ENCODE measurements at regions not wholly inside any gene's neighbourhood (a gene's known extent, or its start where the extent isn't known, plus 50 kb on each side); places are given as distances from the start of the nearest gene placed in this dataset.

DNA sequence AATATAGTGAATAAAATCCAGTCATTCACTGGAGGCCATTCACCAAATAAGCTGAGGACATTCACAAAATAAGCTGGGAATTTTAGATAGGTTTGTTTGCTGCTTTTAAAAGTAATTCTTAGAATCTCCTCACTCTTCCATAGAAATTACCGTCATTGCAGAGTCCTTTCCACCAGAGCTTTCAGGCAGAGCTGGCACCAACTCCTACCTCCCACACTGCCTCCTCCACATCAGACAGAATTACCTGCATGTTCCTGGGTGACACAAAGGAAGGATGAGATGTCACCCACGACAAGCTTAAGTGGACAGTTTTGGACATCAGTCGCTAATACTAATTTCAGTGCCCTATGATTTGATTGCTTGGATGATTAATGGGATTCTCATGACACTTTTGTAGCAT is 1113.2 kb downstream of the IGSF11 start:
- intact Hi-C loops (cut with micrococcal nuclease) = no loop called here

DNA sequence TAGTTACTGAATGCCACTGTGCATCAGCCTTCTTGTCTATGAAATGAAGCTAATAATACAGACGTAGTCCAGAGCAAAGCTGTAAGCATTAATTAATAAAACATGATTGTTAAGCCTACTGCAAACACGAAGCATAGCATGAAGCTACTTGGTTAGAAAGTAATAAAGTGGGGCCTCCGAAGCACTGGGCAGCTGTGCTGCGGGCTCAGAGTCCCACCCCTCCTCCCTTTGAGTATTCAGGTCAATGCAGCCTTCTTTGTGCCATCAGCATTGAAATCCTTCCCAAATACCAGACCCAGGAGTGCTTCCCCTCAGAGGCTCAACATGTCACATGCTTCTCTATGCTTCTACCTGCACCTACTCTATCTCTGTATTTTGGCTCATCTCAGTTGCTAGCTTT is 1112.6 kb downstream of the IGSF11 start:
- intact Hi-C loops (cut with micrococcal nuclease) = no loop called here

DNA sequence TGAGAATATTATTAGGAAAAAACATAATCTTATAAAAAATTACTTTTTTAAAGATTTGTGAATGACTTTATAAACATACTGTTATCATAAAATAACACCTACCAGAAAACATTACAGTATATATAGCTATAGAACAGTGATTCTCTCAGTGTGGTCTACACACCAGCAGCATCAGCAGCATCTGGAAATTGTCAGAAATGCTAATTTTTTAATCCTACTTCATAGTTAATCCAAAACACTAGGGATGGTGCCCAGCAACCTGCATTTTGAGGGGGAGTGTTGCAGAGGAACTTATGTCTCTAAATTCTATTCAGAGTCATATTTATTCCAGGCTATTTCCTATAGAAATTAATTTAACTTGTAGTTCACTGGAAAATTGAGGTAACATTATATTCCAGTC is 1107.8 kb downstream of the IGSF11 start:
- intact Hi-C loops (cut with micrococcal nuclease) = no loop called here

DNA sequence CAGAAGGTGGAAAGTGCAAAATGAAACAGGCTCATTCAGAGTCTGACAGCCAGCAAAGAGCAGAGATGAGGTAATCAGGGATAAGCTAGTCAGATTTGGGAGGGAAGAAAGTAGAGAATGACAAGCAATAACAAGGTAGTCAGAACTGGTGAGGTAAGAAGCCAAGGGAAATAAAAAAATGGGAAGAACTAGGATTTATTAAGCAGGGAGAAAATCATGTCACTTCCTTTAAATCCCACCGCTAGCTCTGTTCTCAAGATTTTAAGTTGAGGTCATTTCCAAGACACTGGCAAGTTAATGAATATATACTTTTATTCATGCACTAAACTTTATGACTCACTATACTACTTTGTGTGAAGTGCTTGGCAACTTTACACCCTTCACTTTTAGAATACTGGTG is 1106.8 kb downstream of the IGSF11 start:
- intact Hi-C loops (cut with micrococcal nuclease) = no loop called here

DNA sequence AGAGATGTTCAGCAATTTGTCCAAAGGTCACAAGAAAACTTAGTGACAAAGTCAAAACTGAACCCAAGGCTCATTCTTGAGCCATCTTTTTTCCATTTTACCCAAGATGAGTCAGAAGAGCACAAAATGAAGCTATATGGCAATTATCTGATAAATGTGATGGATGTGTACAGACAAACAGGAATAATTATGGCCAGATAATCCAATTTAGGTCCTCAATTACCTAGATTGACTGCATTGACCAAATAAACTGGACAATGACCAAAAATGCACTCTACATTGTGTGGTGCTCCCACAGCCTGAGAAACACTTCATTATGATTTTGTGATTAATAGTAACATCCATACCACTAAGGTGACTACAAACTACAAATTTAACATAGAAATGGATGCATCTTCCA is 1105.8 kb downstream of the IGSF11 start:
- intact Hi-C loops (cut with micrococcal nuclease) = no loop called here

DNA sequence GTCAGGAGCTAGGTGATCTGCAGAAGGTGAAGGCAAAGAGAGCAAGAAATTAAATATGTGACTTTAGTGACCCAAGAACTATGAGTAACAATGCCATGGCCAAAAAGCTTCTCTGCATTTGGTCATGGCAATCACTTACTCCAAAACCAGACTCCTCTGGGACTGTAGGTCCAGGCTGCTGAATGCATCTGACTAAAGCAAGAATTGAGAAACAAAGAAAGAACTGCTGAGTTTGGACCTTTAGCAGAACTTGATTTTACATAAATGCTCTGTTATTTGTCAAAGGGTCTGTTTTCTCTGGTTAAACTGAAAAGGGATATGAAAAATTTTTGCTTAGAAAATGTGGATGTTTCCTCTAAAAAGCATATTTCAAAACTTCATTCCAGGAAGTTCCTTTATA is 1102.2 kb downstream of the IGSF11 start:
- intact Hi-C loops (cut with micrococcal nuclease) = no loop called here

DNA sequence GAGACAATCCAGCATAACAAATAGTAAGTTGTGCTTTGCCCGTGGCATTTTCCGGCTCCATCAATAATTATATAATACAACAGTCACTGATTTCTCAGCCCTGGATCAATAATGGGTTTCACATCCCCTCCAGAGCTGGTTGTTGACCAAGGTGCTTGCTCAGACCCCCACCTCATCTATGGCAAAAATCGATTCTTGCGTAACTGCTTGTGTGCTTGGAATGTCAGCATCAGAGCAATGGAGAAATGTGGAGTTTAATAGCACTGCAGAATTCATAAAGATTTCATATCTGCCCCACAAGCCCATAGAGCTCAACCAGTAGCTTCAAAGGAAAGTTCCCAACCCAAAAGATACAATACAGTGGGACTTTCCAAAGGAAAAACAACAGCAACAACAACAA is 1098.5 kb downstream of the IGSF11 start:
- intact Hi-C loops (cut with micrococcal nuclease) = no loop called here

DNA sequence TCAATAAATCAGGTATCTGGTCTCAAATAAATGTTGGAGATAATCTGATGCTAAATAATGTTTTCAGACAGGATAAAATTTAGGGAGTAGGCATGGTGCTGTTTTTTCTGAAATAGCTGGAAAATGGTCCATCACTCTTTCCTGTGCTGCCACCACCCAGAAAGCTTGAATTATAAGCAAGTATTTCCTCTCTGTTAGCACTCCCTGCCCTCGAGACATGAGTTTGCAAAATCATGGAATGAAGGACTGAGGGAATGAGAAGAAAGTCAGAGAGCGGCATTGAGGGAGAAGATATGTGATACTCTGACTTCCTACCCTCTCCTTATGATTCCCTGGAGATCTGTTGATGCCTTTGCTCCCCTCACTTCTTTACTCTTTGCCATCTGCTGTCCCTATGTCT is 1095.7 kb downstream of the IGSF11 start:
- intact Hi-C loops (cut with micrococcal nuclease) = no loop called here

DNA sequence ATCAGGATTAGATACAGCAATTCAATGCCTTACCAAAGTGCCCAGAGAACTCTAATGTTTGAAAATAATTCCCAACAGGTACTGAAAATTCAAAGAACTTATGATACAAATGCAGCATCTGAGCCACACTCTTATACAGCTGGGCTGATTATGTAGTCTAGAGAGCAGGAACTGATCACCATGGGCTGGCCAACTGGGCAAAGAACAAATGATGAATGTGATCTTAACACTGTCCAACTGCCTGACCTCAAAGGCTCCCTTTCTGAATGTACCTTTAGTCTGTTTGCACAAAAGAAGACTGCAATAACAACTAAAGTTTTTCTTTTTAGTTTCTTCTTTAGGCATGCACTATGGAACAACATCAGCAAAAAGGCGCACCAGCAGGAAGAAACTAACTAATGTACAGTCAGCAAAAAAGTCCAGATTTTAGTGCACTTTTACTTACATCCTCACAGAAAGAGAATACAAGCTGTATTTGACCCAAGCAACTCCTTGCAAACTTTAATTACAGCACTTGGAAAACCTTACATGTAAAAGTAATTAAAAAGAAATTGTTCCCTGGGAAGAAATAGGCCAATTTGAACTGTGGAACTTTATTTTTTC is 1095.1 kb downstream of the IGSF11 start:
- intact Hi-C loops (cut with micrococcal nuclease) = no loop called here

DNA sequence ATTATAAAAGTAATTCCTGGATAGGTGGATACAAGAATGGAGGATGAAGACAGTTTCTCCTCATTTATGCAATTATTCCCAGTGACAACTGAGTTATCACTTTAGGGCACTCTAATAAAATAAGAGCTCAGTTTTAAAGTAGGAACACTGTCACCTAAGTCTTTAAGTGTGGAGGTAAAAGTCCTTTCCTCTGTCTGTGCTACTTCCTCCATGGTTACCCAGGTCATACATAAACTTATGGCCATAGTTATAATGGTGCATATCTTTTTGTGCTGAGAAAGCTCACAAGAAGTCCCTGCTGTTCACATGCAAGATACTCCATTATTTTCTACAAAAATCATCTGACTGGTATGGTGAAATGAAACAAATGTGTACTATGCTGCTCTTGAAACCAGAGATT is 1093.6 kb downstream of the IGSF11 start:
- intact Hi-C loops (cut with micrococcal nuclease) = no loop called here

DNA sequence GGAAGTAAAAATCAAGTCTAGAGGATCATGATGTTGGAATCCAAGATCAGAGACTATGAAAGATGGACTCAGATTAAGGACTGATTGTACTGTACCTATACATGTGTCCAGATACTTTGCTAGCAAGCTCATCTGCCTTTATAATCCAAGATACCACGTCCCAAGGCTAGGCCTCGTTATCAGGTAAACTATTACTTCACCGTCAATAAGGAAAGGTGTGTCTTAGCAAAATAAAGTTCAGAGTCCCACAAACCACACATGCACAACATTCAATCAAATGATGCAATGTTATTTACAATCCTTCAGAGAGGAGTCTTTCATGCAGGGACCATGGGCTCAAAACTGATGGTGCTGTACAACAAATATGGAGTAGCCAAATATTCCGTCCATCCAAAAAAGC is 1092.9 kb downstream of the IGSF11 start:
- intact Hi-C loops (cut with micrococcal nuclease) = no loop called here

DNA sequence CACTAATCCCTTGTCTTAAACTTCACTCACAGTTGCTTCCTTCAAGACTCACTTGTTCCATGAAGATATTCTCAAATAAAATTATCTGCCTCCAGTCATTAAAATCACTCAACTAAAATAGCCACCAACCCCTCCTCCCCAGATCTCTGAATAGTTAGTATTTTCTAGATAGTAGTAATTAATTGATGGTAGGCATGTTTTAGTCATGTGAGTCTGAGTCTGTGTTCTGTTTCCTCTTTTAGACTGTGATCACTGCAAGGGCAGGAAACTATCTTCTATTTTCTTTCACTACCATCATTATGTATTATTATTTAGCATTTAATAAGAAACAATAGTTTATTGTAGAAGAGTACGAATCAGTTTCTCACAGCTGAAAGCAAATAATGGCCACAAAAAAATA is 1080.5 kb downstream of the IGSF11 start:
- intact Hi-C loops (cut with micrococcal nuclease) = no loop called here

DNA sequence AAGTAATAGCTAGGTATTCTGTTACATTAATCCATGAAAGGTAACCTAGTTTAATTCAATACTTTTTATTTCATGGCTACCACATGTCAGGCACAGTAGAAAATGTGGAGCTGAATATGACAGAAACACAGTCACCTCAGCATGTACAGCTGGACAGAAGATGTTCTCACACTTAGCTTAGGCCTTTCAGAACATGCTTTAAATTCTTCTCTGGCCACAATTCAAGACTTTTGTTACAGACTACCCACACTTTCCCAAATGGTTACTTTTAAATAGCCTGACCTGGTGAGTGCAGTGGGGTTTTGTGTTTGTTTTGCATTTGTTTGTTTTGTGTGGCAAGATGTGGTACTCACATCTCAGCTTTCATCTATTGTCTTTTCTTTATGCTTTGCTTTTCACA is 1079.5 kb downstream of the IGSF11 start:
- intact Hi-C loops (cut with micrococcal nuclease) = no loop called here

DNA sequence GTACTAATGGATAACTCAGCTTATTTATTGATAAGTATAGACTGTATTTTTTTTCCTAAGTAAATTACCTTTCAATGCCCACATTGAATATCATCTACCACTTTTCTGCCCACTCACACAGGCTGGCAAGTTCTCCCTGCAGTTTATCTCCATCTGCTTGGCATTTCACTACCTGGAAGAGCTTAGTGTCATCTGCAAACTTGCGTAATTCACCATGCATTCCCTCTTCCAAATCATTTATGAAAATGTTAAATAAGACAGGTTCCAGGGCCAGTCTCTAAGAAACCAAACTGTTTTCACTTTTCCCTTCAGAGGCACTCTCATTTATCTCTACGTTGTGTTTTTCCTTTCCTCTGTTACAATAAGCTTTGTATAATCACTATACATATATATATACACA is 1076.6 kb downstream of the IGSF11 start:
- intact Hi-C loops (cut with micrococcal nuclease) = no loop called here

DNA sequence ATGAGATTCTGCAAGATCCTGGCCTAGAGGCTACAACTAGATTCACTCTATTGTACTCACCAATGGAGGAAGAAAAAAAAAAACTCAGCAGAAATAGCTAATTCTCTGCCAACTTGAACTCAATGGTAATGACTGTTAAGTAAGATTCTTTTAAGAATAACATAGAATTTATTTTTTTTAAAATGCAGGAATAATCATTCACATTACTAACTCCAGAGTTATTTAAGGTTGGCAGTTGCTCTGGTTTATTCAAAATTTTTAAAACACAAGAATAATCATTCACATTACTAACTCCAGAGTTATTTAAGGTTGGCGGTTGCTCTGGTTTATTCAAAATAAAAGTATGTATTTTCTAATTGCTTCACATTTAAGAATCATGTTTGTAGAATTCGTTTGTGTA is 1071.9 kb downstream of the IGSF11 start:
- intact Hi-C loops (cut with micrococcal nuclease) = no loop called here

DNA sequence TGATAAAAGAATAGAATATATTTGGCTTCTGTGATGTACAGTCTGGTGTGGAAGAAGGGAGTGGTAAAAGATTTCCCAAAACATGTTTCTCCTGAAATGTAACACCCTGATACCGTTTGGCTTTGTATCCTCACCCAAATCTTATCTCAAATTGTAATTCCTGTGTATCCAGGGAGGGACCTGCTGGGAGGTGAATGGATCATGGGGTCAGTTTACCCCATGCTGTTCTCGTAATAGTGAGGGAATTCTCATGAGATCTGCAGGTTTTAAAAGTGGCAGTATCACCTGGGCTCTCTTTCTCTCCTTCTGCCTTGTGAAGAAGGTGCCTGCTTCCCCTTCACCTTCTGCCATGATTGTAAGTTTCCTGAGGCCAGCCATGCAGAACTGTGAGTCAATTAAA is 1070.8 kb downstream of the IGSF11 start:
- intact Hi-C loops (cut with micrococcal nuclease) = no loop called here

DNA sequence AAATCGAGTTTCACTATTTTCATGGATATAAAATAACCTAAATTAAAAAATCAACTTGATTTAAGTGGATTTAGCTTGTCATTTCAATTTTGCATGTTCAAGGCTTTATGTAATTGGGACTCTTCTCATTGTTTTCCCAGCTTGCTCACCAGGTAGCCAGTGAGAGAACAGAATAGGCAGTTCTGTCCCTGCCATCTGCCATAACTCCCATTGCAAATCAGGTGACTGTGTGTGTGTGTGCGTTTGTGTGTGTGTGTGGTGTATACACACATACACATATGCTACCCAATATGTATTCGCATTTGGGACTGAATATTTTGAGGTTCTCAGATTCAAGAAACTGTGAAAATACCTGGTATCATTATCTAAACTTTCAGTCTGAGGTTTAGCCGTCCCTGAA is 1069.8 kb downstream of the IGSF11 start:
- intact Hi-C loops (cut with micrococcal nuclease) = no loop called here

DNA sequence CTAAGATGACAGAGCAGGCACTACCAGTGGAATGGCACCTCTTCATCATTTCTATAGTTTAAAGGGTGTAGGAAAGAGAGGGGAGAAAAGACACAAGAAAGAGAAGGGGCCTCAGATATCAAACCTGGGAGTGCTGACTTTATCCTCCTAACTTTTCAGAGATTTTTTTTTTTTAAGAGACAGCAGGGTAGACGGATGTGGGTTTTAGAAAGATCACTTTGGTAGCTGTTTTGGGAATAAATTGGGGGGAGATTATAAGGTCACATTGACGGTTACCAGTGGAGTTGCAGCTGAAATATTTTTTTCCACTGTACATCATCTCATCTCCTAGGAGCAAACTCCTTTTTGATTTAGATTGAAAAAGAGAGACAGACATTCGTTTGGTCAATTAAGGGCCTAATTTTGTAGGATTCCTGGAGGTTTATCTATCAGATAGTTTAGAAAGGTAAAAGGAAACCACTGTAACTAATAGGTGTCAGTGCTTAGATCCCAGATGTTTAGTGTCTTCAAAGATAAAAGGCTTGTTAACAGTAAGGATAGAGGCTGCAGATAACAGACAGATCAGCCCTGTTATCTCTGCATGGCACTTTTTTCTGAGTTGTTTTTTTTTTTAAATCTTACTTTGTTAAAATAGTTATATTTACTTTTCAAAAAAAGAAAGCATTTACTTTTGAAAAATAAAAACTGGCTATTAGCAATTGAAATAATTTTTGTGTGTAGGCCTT is 1057.0 kb downstream of the IGSF11 start:
- intact Hi-C loops (cut with micrococcal nuclease) = no loop called here

DNA sequence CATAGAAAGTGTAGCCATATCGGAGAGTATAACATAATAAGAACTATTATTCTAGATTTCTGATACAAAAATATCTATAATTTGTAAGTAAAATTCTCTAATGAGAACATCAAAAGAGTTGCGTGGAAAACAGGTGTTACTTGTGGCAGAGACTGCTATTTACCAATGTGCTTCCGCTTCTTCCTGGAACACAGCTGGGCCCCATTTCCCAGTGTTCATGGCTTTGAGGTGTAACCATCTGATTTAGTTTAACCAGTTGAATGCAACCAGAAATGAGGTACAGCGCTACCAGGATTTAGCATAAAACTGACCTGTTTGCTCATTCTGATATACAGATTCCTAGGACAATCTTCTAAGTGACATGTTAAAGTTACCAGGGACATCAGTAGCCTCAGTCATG is 1055.2 kb downstream of the IGSF11 start:
- intact Hi-C loops (cut with micrococcal nuclease) = no loop called here

DNA sequence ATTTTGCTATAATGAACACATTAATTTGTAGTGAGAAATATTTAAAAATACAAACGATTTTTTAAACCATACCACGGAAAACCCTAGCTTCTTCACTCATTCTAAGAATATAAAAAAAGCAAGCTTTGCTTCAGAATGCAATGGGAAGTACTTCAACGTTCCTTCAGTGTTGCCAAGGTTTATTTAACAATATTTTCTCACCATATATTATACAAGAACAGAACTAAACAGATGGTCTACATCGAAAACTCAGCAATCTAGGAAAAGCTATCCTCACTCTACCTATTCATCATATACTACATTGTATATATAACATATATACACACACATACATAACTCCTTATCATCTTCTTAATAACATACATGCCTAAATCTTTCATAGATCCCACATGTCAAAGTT is 1047.4 kb downstream of the IGSF11 start:
- intact Hi-C loops (cut with micrococcal nuclease) = no loop called here

DNA sequence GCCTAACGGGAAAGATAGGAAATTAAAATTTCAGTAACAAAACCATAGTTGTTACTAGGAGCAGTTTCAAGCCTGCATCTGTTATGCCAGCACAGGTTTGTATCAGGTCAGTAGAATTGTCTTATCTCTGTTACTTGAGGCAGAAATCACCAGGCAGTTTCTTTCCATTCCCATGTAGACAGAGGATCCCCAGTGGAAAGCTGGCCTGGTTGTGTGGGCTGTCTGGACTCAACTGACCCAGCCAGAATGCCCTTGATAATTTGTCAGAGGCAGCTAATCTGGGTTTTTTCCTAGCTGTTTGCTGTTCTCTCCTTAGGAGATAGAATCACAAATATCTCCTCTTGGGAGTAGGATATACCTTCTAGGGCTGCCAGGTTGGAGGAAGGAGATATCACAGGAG is 1044.7 kb downstream of the IGSF11 start:
- intact Hi-C loops (cut with micrococcal nuclease) = no loop called here

DNA sequence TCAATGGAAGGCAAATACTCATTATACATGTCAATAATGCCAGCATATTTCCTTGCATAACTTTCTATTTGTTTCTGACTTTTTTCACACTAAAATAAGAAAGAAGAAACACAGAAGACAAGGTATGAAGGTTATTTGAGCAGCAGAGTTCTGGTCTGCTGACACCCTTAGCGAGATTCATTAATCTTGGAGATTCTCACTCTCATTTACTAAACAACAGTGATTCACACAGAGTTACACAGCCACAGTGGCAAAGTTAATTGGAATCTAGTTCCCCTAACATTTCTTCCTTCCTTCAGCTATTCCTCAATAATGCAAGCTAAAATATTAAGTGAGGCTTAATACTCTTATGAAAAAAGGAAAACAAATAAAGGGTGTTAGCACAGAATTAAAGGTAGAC is 1044.0 kb downstream of the IGSF11 start:
- intact Hi-C loops (cut with micrococcal nuclease) = no loop called here

DNA sequence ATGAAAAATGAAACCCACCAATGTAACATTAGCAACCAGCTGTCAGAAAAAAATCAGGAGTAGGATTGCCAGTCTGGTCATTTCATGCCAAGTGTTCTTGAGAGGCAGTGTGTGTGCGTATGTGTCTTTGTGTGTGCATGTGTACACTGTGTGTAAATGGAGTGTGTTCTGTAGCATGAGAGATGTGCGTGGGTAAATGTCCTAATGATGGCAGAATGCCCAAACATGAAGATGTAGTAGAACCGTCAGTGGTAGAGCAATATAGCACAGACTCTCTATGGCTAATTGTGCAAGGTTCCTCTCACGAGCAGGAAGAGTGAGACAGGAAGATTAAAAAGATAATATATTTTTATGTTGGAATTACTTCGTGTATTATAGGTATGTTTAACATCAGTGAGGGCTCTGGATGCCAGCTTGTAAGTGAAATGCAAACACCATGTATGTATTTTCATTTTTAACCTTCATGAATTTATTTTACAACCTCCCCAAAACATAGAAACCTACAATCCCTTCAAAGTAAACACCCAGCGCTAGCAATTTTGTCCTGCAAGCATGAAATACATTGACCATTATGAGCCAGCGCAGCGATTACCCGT is 1038.7 kb downstream of the IGSF11 start:
- intact Hi-C loops (cut with micrococcal nuclease) = no loop called here

All from T-helper 1 cell treated with Interleukin-12 subunit alpha and Interleukin-12 subunit beta and Interleukin-4 antibody, amounts not matched to agents 30 ng/mL and 1 ng/mL, for 36 hours (primary cell).